LNCAP (cell line): ENCODE measurements at regions not wholly inside any gene's neighbourhood (a gene's known extent, or its start where the extent isn't known, plus 50 kb on each side); places are given as distances from the start of the nearest gene placed in this dataset.

ENCODE experiments used
- CTCF ChIP-seq: fragments of 450-650 bp; IDR thresholded peaks from 2 replicates; pipeline ENCODE4 v1.5.1; 2017; ENCODE audit warnings: mild to moderate bottlenecking

GRCh38 chr10:106025208-106025811, 1139.2 kb downstream of the SORCS1 start:
- no peak for TF ChIP-seq CTCF

- no peak for TF ChIP-seq CTCF
Observed at GRCh38 chr10:106023329-106023728, 1141.2 kb downstream of the SORCS1 start.

GRCh38 chr10:106011250-106011649, 1153.3 kb downstream of the SORCS1 start:
- no peak for TF ChIP-seq CTCF

- TF ChIP-seq CTCF = no peak
Observed at GRCh38 chr10:106000721-106001120, 1163.8 kb downstream of the SORCS1 start.

GRCh38 chr10:105993609-105994008, 1170.9 kb downstream of the SORCS1 start:
- no peak for TF ChIP-seq CTCF

- no peak for TF ChIP-seq CTCF
Observed at GRCh38 chr10:105992928-105993327, 1171.6 kb downstream of the SORCS1 start.

GRCh38 chr10:105990529-105990928, 1174.0 kb downstream of the SORCS1 start:
- no peak for TF ChIP-seq CTCF

GRCh38 chr10:105989995-105990394, 1174.5 kb downstream of the SORCS1 start:
- TF ChIP-seq CTCF = no peak
